GM19328 (cell line): ENCODE measurements at regions not wholly inside any gene's neighbourhood (a gene's known extent, or its start where the extent isn't known, plus 50 kb on each side); places are given as distances from the start of the nearest gene placed in this dataset.
"Not testable (repeated sequence)": the region's sequence is repeated elsewhere in the genome, so short reads cannot be mapped to it uniquely, and the experiment has no call there.

Experiments
- ATAC-seq: cut with Tn5 transposase; IDR thresholded peaks from one replicate; pipeline ENCODE4 v1.9.1; 2021; ENCODE audit warnings: mild to moderate bottlenecking, moderate library complexity; ENCODE audit not compliant: unreplicated experiment

DNA sequence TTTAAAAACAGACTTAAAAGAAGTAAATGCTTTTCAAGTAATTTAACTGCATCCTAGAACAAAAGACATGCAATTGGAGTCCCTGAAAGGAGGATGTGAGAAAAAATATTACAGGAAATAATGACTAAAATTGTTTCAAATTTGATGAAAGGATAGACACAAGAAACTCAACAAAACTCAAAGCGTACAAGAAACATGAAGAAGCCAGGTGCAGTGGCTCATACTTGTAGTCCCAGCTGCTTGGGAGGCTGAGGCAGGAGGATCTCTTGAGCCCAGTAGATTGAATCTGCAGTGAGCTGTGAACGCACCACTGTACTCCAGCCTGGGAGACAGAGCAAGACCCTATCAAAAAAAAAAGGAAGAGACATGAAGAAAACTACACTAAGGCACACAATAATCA lies 118.1 kb upstream of the SLC39A10 start:
- ATAC-seq = no peak

- ATAC-seq = no peak
These were observed 119.2 kb upstream of the SLC39A10 start for GRCh38 chr2:195537811-195538210.

DNA sequence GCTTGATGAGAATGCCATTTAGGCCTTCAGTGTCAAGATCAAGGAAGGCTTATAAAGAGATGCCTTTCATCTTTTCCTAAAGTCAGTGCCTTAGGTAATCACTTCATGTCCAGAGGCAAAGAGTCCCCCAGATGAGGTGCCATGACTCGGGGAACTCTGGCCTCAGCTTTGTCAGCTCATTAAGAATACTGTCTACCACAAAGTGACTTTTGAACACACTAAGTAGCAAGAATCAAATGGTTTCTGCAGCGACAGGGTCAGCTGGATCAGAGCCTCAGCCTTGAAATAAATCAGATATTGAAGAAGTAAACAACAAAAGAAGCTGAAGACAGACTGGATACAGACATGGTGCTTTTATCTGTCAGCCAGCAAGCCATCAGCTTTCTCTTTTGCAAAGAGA lies 120.1 kb upstream of the SLC39A10 start:
- ATAC-seq = no peak

GRCh38 chr2:195535911-195536522 lies 121.0 kb upstream of the SLC39A10 start:
- peak; percentile 89 for ATAC-seq

- no peak for ATAC-seq
These were observed 122.1 kb upstream of the SLC39A10 start for GRCh38 chr2:195534971-195535370.

DNA sequence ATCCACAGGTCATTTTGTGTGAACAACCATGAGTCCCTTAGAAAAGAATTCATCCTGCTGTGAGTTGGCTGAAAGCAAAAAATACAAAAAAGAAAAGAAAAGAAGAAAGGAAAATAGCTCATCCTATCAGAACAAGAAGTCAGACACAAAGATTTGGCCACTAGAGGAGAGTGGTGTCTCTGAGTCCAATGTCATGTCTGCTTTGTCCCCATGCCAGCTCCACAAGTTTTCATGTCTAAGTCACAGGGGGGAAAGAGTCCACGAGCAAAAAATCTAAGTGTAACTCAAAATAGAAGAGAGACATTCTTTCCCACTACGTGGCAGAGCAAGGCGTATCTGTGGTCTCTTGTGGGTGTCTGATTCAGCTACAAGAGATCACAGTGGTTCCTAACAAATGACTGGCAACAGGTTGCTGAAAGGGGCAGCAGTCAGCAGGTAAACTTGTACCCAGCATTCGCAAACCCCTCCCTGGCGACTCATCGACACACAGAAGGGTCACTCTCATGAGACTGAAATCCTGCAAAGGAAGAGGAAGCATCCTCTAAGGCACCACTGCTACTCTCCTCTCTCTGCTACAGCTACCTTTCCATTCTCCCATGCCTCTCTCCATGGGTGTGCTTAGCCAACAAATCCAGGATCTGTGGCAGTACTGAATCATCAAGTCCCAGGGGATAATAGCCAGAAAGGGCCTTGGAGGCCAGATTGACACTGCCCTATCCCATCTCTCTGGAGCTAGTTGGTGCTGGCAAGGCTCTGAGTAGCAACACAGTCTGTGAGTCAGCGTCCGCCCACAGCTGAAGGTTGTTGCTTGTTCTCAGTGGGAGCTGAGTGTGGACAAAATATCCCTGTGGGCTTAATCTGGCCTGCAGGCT lies 123.0 kb upstream of the SLC39A10 start:
- ATAC-seq = peak; percentile 32

DNA sequence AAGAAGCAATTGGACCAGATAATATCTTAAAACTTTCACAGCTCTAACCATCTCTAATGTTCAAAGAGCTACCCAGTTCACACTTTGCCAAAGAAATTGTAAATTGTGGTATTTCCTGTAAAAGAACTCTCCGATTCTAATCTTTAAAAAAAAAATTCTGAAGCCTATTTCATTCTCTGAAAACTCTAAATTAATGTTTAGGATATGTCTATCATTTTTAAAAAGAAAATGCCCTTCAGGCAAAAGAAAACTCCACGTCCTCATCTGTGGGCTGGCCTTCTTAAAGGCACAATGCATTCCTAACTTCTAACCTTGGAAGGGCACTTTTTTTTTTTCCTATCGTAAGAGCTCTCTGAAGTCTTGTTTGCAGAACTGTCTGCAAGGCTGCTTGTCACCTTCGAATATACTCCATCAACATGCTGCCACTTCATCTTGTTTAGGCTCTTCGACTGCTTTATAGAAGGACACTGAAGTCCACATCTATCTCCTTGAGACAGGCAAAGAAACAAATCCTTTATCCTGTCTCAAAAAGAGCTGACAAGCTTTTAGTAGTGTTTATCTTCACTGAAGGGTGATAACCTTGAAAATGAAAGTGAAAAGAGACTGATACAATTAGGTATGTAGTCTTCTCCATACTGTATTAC lies 124.3 kb upstream of the SLC39A10 start:
- ATAC-seq = peak; percentile 30

GRCh38 chr2:195532255-195532627 lies 124.8 kb upstream of the SLC39A10 start:
- no peak for ATAC-seq

DNA sequence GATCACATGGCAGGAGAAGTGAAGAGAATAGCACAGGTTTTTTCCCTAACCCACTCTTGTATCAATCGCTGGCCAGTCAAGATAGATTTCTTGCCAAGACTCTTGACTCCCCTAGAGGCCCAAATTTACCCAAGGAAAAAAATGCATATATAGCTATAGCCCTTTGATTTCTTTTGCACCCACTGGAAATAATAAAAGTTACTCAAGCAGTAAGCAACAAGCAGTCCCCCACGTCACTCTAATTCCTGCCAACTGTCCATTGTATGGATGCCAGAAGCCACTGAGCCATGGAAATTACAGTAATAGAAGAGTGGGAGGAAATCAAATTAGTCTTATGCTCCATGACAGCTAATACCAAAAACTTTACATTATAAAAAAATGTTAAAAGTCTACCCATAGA lies 125.3 kb upstream of the SLC39A10 start:
- no peak for ATAC-seq

DNA sequence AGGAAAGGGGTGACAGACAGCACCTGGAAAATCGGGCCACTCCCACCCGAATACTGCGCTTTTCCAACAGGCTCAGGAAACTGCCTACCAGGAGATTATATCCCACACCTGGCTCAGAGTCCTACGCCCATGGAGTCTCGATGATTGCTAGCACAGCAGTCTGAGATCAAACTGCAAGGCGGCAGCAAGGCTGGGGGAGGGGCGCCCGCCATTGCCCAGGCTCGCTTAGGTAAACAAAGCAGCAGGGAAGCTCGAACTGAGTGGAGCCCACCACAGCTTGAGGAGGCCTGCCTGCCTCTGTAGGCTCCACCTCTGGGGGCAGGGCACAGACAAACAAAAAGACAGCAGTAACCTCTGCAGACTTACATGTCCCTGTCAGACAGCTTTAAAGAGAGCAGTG lies 133.8 kb upstream of the SLC39A10 start:
- ATAC-seq = not testable (repeated sequence)

DNA sequence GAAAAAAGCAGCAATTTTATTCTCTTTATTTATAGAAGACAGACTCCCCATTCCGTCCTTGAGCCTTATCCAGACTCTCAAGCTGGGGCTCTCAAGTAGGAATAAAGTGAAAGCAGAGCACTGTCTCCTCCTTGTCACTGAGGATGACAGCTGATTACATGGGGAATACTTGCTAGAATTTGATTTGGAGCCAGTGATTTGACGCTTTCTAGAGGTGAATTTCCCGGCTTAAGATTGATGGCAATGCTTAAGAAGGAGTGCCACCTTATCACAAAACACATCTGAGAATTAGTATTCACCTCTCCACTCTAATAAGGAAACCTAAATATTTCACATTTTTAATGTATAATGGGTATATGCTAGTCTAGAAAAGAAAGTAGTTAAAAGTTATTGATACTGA lies 135.4 kb upstream of the SLC39A10 start:
- ATAC-seq = no peak

- no peak for ATAC-seq
These were observed 136.3 kb upstream of the SLC39A10 start for GRCh38 chr2:195520671-195521155.

DNA sequence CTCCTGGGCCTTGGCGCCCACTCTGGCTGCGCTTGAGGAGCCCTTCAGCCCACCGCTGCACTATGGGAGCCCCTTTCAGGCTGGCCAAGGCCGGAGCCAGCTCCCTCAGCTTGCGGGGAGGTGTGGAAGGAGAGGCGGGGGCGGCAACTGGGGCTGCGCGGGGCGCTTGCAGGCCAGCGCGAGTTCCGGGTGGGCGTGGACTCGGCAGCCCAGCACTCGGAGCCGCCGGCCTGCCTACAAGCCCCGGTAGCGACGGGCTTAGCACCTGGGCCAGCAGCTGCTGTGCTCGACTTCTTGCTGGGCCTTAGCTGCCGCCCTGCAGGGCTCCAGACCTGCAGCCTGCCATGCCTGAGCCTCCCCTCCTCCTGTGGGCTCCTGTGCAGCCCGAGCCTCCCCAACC lies 141.5 kb upstream of the SLC39A10 start:
- no peak for ATAC-seq

- ATAC-seq = no peak
These were observed 142.7 kb upstream of the SLC39A10 start for GRCh38 chr2:195514365-195514764.

DNA sequence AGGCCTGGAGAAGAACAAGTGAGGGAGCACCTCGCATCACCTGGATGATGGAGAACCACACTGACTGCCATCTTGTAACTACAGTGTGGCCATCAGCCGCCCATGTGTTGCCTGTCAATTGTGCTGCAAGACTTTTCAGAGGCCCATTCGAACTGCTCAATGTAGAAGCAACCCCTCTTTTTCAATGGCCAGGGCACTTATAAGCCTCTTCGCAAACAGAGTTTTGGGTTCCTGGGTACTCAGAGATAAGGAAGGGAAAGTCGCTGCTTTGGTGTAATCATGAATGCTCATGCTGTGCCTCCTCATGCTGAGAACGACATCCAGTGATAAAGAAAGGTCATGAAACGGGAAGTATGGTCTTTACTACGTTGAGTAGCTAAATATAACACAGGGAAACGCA lies 143.9 kb upstream of the SLC39A10 start:
- no peak for ATAC-seq

- ATAC-seq = no peak
These were observed 147.5 kb upstream of the SLC39A10 start for GRCh38 chr2:195509551-195509950.

GRCh38 chr2:195508139-195508455 lies 148.9 kb upstream of the SLC39A10 start:
- no peak for ATAC-seq

DNA sequence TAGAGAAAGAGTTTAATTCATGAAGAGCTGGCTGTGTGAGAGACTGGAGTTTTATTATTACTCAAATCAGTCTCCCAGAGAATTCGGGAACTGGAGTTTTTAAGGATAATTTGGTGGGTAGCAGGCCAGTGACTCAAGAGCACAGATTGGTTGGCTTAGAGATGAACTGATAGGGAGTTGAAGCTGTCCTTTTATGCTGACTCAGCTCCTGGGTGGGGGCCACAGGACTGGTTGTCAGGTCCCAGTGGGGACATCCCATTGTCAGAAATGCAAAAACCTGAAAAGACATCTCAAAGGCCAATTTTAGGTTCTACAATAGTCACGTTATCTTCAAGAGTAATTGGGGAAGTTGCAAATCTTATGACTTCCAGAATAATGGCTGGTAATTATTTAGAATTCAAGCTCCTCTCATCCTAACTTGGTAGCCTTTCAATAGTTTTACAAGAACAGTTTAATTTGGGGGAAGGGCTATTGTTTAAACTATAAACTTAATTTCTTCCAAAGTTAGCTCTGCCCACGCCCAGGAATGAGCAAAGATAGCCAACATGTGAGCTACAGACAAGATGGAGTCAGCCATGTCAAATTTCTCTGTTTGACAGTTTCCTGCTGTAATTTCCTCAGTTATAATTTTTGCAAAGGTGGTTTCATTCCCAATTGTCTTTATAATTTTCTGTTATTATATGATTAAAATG lies 149.4 kb upstream of the SLC39A10 start:
- ATAC-seq = no peak

DNA sequence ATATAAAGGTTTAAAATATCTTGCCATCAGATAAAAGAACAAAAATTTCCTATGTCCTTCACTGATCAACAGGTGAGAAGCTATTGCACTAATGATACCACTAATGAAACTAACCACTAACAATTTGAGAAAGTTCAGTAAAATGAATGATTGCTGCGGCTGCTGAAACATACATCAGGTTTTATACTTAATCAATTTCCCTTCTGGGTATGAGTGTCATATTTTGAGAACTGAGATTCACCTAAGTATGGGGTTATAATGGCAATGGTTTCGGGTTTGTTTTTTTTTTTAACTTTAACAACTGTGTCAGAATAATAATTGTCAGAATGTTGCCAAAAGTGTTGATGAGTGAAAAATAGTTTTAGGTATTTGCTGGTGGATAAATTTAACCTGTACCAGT lies 151.3 kb upstream of the SLC39A10 start:
- peak; percentile 67 for ATAC-seq

DNA sequence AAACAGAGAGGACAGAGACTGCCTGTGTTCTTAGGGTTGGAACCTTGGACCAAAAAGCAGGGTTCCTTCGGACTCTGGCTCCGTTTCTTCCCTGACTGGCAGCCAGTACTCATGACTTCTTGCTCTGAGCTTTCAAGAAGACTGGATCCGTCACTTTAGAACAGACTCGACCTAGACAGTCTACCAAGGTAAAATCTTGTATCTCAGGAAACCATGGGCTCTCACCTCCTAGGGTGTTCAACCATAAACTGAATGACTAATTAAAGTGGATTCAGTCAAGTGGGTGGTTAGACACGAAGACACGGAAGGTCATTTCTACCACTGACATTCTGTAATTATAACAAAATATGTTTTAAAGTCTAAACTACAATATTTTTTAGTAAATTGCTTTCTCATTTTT lies 153.8 kb upstream of the SLC39A10 start:
- no peak for ATAC-seq

DNA sequence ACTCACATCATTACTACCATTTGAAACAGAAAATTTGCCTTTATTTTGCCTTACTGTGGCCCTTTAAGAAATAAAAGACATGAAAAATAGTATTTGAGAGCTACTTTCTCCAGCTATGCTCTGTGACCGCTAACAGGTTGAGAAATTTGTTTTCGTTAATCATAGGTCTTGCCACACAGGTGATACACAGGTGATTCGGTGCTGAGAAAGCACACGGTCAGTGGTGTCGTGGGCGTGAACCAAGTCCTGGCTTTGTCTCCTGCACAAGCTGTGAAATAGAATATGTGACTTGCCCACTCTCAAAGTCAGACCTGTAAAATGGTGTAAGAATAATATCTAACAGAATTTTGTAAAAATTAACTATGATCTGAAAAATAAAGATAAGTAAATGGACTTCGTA lies 155.3 kb upstream of the SLC39A10 start:
- ATAC-seq = no peak
